ENCODE measurements at regions not wholly inside any gene's neighbourhood (a gene's known extent, or its start where the extent isn't known, plus 50 kb on each side); places are given as distances from the start of the nearest gene placed in this dataset.

DNA sequence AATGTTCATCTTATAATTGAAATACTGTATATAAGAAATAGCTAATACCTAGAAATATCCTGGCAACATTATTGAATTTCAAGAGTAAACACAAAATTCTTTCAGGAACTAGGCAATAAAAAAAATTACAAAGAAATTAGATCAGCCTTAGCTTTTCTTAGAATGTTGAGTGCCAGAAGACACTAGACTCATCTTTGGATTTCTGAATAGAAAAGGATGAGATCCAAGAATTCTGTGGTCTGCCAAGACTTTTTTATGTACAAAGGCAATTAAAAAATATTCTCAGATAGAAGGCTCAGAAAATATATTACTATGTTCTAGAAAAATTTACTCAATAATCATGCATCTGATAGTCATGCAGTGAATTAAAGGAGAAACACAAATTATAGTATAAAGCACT, 294.5 kb upstream of the CDIN1 start:
- TF ChIP-seq ZFX (IDR thresholded peaks at IDR 0.05): no peak
- TF ChIP-seq, protein P1, sequence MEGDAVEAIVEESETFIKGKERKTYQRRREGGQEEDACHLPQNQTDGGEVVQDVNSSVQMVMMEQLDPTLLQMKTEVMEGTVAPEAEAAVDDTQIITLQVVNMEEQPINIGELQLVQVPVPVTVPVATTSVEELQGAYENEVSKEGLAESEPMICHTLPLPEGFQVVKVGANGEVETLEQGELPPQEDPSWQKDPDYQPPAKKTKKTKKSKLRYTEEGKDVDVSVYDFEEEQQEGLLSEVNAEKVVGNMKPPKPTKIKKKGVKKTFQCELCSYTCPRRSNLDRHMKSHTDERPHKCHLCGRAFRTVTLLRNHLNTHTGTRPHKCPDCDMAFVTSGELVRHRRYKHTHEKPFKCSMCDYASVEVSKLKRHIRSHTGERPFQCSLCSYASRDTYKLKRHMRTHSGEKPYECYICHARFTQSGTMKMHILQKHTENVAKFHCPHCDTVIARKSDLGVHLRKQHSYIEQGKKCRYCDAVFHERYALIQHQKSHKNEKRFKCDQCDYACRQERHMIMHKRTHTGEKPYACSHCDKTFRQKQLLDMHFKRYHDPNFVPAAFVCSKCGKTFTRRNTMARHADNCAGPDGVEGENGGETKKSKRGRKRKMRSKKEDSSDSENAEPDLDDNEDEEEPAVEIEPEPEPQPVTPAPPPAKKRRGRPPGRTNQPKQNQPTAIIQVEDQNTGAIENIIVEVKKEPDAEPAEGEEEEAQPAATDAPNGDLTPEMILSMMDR (conservative IDR thresholded peaks at IDR 0.05): no peak

Data from C4-2B (cell line).